ENCODE measurements at regions not wholly inside any gene's neighbourhood (a gene's known extent, or its start where the extent isn't known, plus 50 kb on each side); places are given as distances from the start of the nearest gene placed in this dataset.

- DNase-seq: no peak
- ChIA-PET POLR2A (interaction anchor here (0.6 kb wide), 1 partner anchor 187 kb away, joined by 3 read pairs; no protein-coding TSS in a partner anchor), CTCF (no interaction called here)
- Mint-ChIP-seq H3K36me3 (ENCODE audit: low read depth) (peaks cover 50% of the 10 kb centered on the region), H3K4me3 (no peak overlapping the region), H3K27me3 (ENCODE audit: low read depth) (no peaks in the 10 kb centered on the region), H3K27ac (no peak overlapping the region), H3K9me3 (ENCODE audit: insufficient read depth) (peaks cover 42% of the 10 kb centered on the region), H3K4me1 (ENCODE audit: low read depth) (peaks cover 3% of the 10 kb centered on the region)
- no peak for ATAC-seq
Observed at GRCh38 chr10:6356280-6356793, 153.6 kb downstream of the PFKFB3 start.

- ChIA-PET POLR2A (no interaction called here), CTCF (interaction anchor here (1.4 kb wide), 1 partner anchor 14 kb away, joined by 6 read pairs; no protein-coding TSS in a partner anchor)
- DNase-seq (no peak), ATAC-seq (no peak)
- H3K27ac Mint-ChIP-seq: no peak overlapping the region
- peaks cover 26% of the 10 kb centered on the region for H3K9me3 Mint-ChIP-seq (ENCODE audit: insufficient read depth)
- H3K4me3 Mint-ChIP-seq: no peak overlapping the region
- H3K36me3 Mint-ChIP-seq (ENCODE audit: low read depth): peaks cover 40% of the 10 kb centered on the region
- H3K4me1 Mint-ChIP-seq (ENCODE audit: low read depth): no peaks in the 10 kb centered on the region
- H3K27me3 Mint-ChIP-seq (ENCODE audit: low read depth): no peaks in the 10 kb centered on the region
Observed at GRCh38 chr10:6361869-6362268, 159.1 kb downstream of the PFKFB3 start.

GRCh38 chr10:6362879-6363278 is 160.1 kb downstream of the PFKFB3 start:
- Mint-ChIP-seq H3K4me3 (no peak overlapping the region), H3K27me3 (ENCODE audit: low read depth) (no peaks in the 10 kb centered on the region), H3K36me3 (ENCODE audit: low read depth) (peaks cover 38% of the 10 kb centered on the region)

GRCh38 chr10:6363511-6363910 is 160.8 kb downstream of the PFKFB3 start:
- H3K4me3 Mint-ChIP-seq: no peak overlapping the region
- H3K4me1 Mint-ChIP-seq (ENCODE audit: low read depth): no peaks in the 10 kb centered on the region
- ChIA-PET POLR2A (no interaction called here), CTCF (interaction anchor here (0.8 to 1.5 kb wide), 2 partner anchors 14 to 38 kb away, joined by 3 to 4 read pairs; no protein-coding TSS in a partner anchor)
- no peak overlapping the region for H3K27ac Mint-ChIP-seq
- H3K36me3 Mint-ChIP-seq (ENCODE audit: low read depth): peaks cover 34% of the 10 kb centered on the region
- DNase-seq: no peak
- no peak for ATAC-seq
- no peaks in the 10 kb centered on the region for H3K27me3 Mint-ChIP-seq (ENCODE audit: low read depth)
- H3K9me3 Mint-ChIP-seq (ENCODE audit: insufficient read depth): peaks cover 19% of the 10 kb centered on the region

More at GRCh38 chr10:6362879-6363278, 160.1 kb downstream of the PFKFB3 start:
- no peak for DNase-seq
- no peak for ATAC-seq
- POLR2A ChIA-PET: no interaction called here
- Mint-ChIP-seq H3K9me3 (ENCODE audit: insufficient read depth) (peaks cover 25% of the 10 kb centered on the region), H3K27ac (no peak overlapping the region), H3K4me1 (ENCODE audit: low read depth) (no peaks in the 10 kb centered on the region)
- CTCF ChIA-PET: interaction anchor here (0.8 to 1.5 kb wide), 2 partner anchors 13 to 39 kb away, joined by 3 to 4 read pairs; no protein-coding TSS in a partner anchor

- ATAC-seq: no peak
- Mint-ChIP-seq H3K27ac (no peak overlapping the region), H3K9me3 (ENCODE audit: insufficient read depth) (peaks cover 17% of the 10 kb centered on the region), H3K27me3 (ENCODE audit: low read depth) (no peaks in the 10 kb centered on the region), H3K36me3 (ENCODE audit: low read depth) (peaks cover 27% of the 10 kb centered on the region), H3K4me1 (ENCODE audit: low read depth) (no peaks in the 10 kb centered on the region), H3K4me3 (no peak overlapping the region)
- ChIA-PET CTCF (interaction anchor here (1.7 to 2.0 kb wide), 2 partner anchors 10 to 162 kb away, joined by 5 read pairs; partner anchors contain the start of gene PFKFB3), POLR2A (no interaction called here)
- no peak for DNase-seq
Observed at GRCh38 chr10:6364283-6364682, 161.6 kb downstream of the PFKFB3 start.

GRCh38 chr10:6364893-6365292 is 162.2 kb downstream of the PFKFB3 start:
- ChIA-PET CTCF (interaction anchor here (0.7 to 2.2 kb wide), 6 partner anchors 11 to 162 kb away, joined by 3 to 5 read pairs (median 5); partner anchors contain the start of gene PFKFB3), POLR2A (no interaction called here)
- DNase-seq (no peak), ATAC-seq (no peak)
- H3K27me3 Mint-ChIP-seq (ENCODE audit: low read depth): no peaks in the 10 kb centered on the region
- H3K36me3 Mint-ChIP-seq (ENCODE audit: low read depth): peaks cover 25% of the 10 kb centered on the region
- H3K4me1 Mint-ChIP-seq (ENCODE audit: low read depth): no peaks in the 10 kb centered on the region
- peaks cover 17% of the 10 kb centered on the region for H3K9me3 Mint-ChIP-seq (ENCODE audit: insufficient read depth)
- no peak overlapping the region for H3K4me3 Mint-ChIP-seq
- H3K27ac Mint-ChIP-seq: no peak overlapping the region

- Mint-ChIP-seq H3K27ac (no peak overlapping the region), H3K4me1 (ENCODE audit: low read depth) (no peaks in the 10 kb centered on the region), H3K4me3 (no peak overlapping the region), H3K27me3 (ENCODE audit: low read depth) (no peaks in the 10 kb centered on the region), H3K36me3 (ENCODE audit: low read depth) (peaks cover 23% of the 10 kb centered on the region), H3K9me3 (ENCODE audit: insufficient read depth) (peaks cover 14% of the 10 kb centered on the region)
- ChIA-PET CTCF (interaction anchor here (0.7 to 2.2 kb wide), 6 partner anchors 11 to 163 kb away, joined by 3 to 5 read pairs (median 5); partner anchors contain the start of gene PFKFB3), POLR2A (no interaction called here)
- ATAC-seq: no peak
- no peak for DNase-seq
Observed at GRCh38 chr10:6365384-6365783, 162.7 kb downstream of the PFKFB3 start.
